HepG2 (cell line): ENCODE measurements at regions not wholly inside any gene's neighbourhood (a gene's known extent, or its start where the extent isn't known, plus 50 kb on each side); places are given as distances from the start of the nearest gene placed in this dataset.
A peak's percentile ranks its signal among the peaks of the same experiment; 100 is the strongest.

Experiments
- ATAC-seq: fragments of 200-7000 bp; cut with Tn5 transposase; 3 replicates; pipeline ENCODE4 v1.9.1; 2020; ENCODE audit warnings: mild to moderate bottlenecking, moderate library complexity
- BruUV-seq: library from RNA; stranded (reverse); fragments of 400-500 nt; replicated peaks from 2 replicates; lab custom pipeline; 2021; lab: Mats Ljungman, UMichigan
- CTCF ChIA-PET: fragments of 300-600 bp; formaldehyde crosslinking; extraction: SDS; loops from one replicate; lab custom pipeline; 2021; ENCODE audit warnings: low total read pairs, inconsistent platforms, low intra/inter-chr PET ratio; lab: Yijun Ruan, JAX
- POLR2A ChIA-PET: fragments of 350-600 bp; sonication (Branson Sonifier 250); formaldehyde crosslinking; loops from one replicate; lab custom pipeline; 2020; ENCODE audit warnings: antibody characterized with exemption, inconsistent platforms; lab: Yijun Ruan, JAX
- DNase-seq: peaks from one replicate; pipeline ENCODE4 v3.0.0-alpha.2; 2015; ENCODE audit warnings: low spot score
- FAIRE-seq: peaks from 3 replicates; lab custom pipeline; 2011; peaks lifted over from hg19 to GRCh38; lab: Jason Lieb, UNC
- H2AFZ ChIP-seq: one replicate; pipeline ENCODE4 v1.6.1; 2011; ENCODE audit warnings: low read length, inconsistent platforms
- H3K27ac ChIP-seq: fragments of 300-600 bp; 3 replicates; pipeline ENCODE4 v1.8.0; 2011; ENCODE audit warnings: mixed run types, mild to moderate bottlenecking, mixed read lengths, low read length, inconsistent platforms; ENCODE audit not compliant: insufficient read depth; ENCODE audit errors: extremely low read length
- H3K27me3 ChIP-seq, 2 experiments: fragments of 200-600 bp in 1 of 2; 2 replicates in 1 of 2; 3 replicates in 1 of 2; pipeline versions ENCODE4 v1.6.0 to v1.8.0; 2011; ENCODE audit warnings: low read length in 2 of 2, mild to moderate bottlenecking in 2 of 2, moderate library complexity in 2 of 2, inconsistent platforms in 1 of 2; ENCODE audit not compliant: insufficient read depth in 2 of 2, control insufficient read depth in 1 of 2
- H3K36me3 ChIP-seq, 2 experiments: fragments of 200-600 bp in 1 of 2; replicated peaks in 1 of 2; 2 replicates in 1 of 2; 3 replicates in 1 of 2; pipeline versions ENCODE4 v1.5.1 to v1.8.0; 2011; ENCODE audit warnings: low read length in 2 of 2, inconsistent platforms in 1 of 2; ENCODE audit not compliant: insufficient read depth in 2 of 2, control insufficient read depth in 1 of 2
- H3K4me1 ChIP-seq: 2 replicates; pipeline ENCODE4 v1.5.1; 2012; ENCODE audit warnings: low read length, inconsistent platforms; ENCODE audit not compliant: insufficient read depth
- H3K4me2 ChIP-seq: 2 replicates; pipeline ENCODE4 v1.6.0; 2011; ENCODE audit warnings: low read depth, low read length, inconsistent platforms
- H3K4me3 ChIP-seq, 3 experiments: fragments of 200-600 bp in 1 of 3; sonication (generic), shearing (Covaris generic) in 1 of 3; replicated peaks in 1 of 3; 2 replicates each; pipeline ENCODE4 v1.5.1; 2011 to 2016; ENCODE audit warnings: low read length in 3 of 3, inconsistent platforms in 2 of 3, low read depth in 2 of 3, mild to moderate bottlenecking in 2 of 3, control low read depth in 1 of 3, mixed read lengths in 1 of 3; ENCODE audit not compliant: insufficient read depth in 1 of 3
- H3K79me2 ChIP-seq: one replicate; pipeline ENCODE4 v1.6.1; 2011; ENCODE audit warnings: low read length, inconsistent platforms; ENCODE audit not compliant: insufficient read depth
- H3K9ac ChIP-seq: 2 replicates; pipeline ENCODE4 v1.6.0; 2011; ENCODE audit warnings: mild to moderate bottlenecking, low read depth, low read length, inconsistent platforms; ENCODE audit not compliant: insufficient read depth
- H3K9me3 ChIP-seq: 2 replicates; pipeline ENCODE4 v1.5.1; 2012; ENCODE audit warnings: mild to moderate bottlenecking, low read length
- H4K20me1 ChIP-seq: 2 replicates; pipeline ENCODE4 v1.6.0; 2011; ENCODE audit warnings: inconsistent platforms, mild to moderate bottlenecking, low read length, moderate library complexity; ENCODE audit not compliant: insufficient read depth
- CREB3 ChIP-seq: sonication (generic); formaldehyde crosslinking; IDR thresholded peaks from 2 replicates; pipeline ENCODE4 v1.5.0; 2020; ENCODE audit warnings: missing genetic modification reagents
- ISX ChIP-seq: sonication (generic); formaldehyde crosslinking; conservative IDR thresholded peaks from 2 replicates; pipeline ENCODE4 v1.5.0; 2020; ENCODE audit warnings: missing genetic modification reagents
- KAT7 ChIP-seq: IDR thresholded peaks from 2 replicates; pipeline ENCODE4 v1.6.1; 2018; ENCODE audit warnings: borderline replicate concordance, missing compliant biosample characterization
- KDM4B ChIP-seq: sonication (generic); formaldehyde crosslinking; IDR thresholded peaks from 2 replicates; pipeline ENCODE4 v1.4.0; 2020; ENCODE audit warnings: missing genetic modification reagents
- MAFF ChIP-seq: IDR thresholded peaks from 2 replicates; pipeline ENCODE4 v1.6.1; 2011; ENCODE audit warnings: low read depth, low read length, improper control_type of control experiment
- MAFK ChIP-seq, 2 experiments: IDR thresholded peaks in 1 of 2; conservative IDR thresholded peaks in 1 of 2; 2 replicates each; pipeline ENCODE4 v1.6.1; 2011; ENCODE audit warnings: improper control_type of control experiment in 2 of 2, low read length in 2 of 2
- MLLT10 ChIP-seq: sonication (generic); formaldehyde crosslinking; IDR thresholded peaks from 2 replicates; pipeline ENCODE4 v1.4.0; 2020; ENCODE audit warnings: missing genetic modification reagents
- NFRKB ChIP-seq: fragments of 450-650 bp; IDR thresholded peaks from 2 replicates; pipeline ENCODE4 v1.6.1; 2017
- SNAI1 ChIP-seq: sonication (generic); formaldehyde crosslinking; IDR thresholded peaks from 2 replicates; pipeline ENCODE4 v1.5.0; 2020; ENCODE audit warnings: mild to moderate bottlenecking, missing genetic modification reagents, borderline replicate concordance
- TFAP4 ChIP-seq: sonication (generic); IDR thresholded peaks from 2 replicates; pipeline ENCODE4 v1.6.1; 2016; ENCODE audit warnings: low read depth, borderline replicate concordance
- ZEB1 ChIP-seq: IDR thresholded peaks from 2 replicates; pipeline ENCODE4 v1.6.1; 2012; ENCODE audit warnings: mild to moderate bottlenecking, low read depth, inconsistent platforms; ENCODE audit not compliant: insufficient replicate concordance
- ZIK1 ChIP-seq: sonication (generic); formaldehyde crosslinking; IDR thresholded peaks from 2 replicates; pipeline ENCODE4 v1.5.0; 2020; ENCODE audit warnings: mild to moderate bottlenecking, low read depth, missing genetic modification reagents, borderline replicate concordance
- ZNF12 ChIP-seq: sonication (generic); formaldehyde crosslinking; IDR thresholded peaks from 2 replicates; pipeline ENCODE4 v1.5.0; 2020; ENCODE audit warnings: missing genetic modification reagents
- ZNF354B ChIP-seq: sonication (generic); formaldehyde crosslinking; IDR thresholded peaks from 2 replicates; pipeline ENCODE4 v1.8.0; 2022; ENCODE audit warnings: mild to moderate bottlenecking, missing genetic modification reagents
- ZNF7 ChIP-seq: IDR thresholded peaks from 2 replicates; pipeline ENCODE4 v1.6.1; 2016; ENCODE audit warnings: missing biosample characterization, missing genetic modification reagents
- WGBS: methylation state at CpG from one replicate; pipeline ENCODE4 v1.1.6; 2017; ENCODE audit warnings: low lambda C conversion rate; 5-methylcytosine and 5-hydroxymethylcytosine counted together
- in situ Hi-C: cut with HindIII; loops from 2 replicates; pipeline ENCODE4 v1.10.0; 2017; ENCODE audit warnings: low pct_unique_long_range_greater_than_20kb; ENCODE audit not compliant: extremely low pct_ligation_motif_present
- intact Hi-C: fragments of 100-400 bp; cut with micrococcal nuclease; formaldehyde crosslinking; loops from one replicate; pipeline ENCODE4 v1.10.0; 2022; ENCODE audit not compliant: unreplicated experiment

- Histone ChIP-seq H3K36me3 (no peaks in the 10 kb centered on the region), H2AFZ (no peak overlapping the region), H3K27me3 (no peaks in the 10 kb centered on the region), H4K20me1 (no peaks in the 10 kb centered on the region), H3K9ac (no peak overlapping the region), H3K4me1 (no peaks in the 10 kb centered on the region), H3K4me2 (no peak overlapping the region), H3K27ac (no peak overlapping the region), H3K9me3 (peaks cover 91% of the 10 kb centered on the region), H3K4me3 (no peak overlapping the region), H3K79me2 (no peaks in the 10 kb centered on the region)
- DNase-seq = no peak
- TF ChIP-seq MAFK (conservative IDR thresholded peaks at IDR 0.05 in 1 of 2, IDR thresholded peaks at IDR 0.05 in 1 of 2; ENCODE audit: low read length in 2 of 2) = peak; percentile 80 to 90
- no peak for TF ChIP-seq KAT7
- no peak for TF ChIP-seq MLLT10 (CRISPR knock-in tag)
- no peak for TF ChIP-seq ZNF354B (CRISPR knock-in tag)
- no peak for TF ChIP-seq NFRKB
- no peak for TF ChIP-seq ZNF12 (CRISPR knock-in tag)
- TF ChIP-seq ZEB1 = no peak
- TF ChIP-seq MAFF = peak; percentile 79
- no peak for TF ChIP-seq KDM4B
- WGBS = 0% methylated on average over 2 of the region's 2 CpGs
- in situ Hi-C loops (no loop called here), intact Hi-C loops (no loop called here)
- ChIA-PET POLR2A (no interaction called here), CTCF (no interaction called here)
- FAIRE-seq = no peak
- ATAC-seq = no peak
- BruUV-seq = no TSS peak
Observed at GRCh38 chr17:71192039-71192555, 928.7 kb upstream of the SOX9 start.

GRCh38 chr17:71192848-71193247, 928.0 kb upstream of the SOX9 start:
- peaks cover 92% of the 10 kb centered on the region for H3K9me3 ChIP-seq
- no TSS peak for BruUV-seq
- H4K20me1 ChIP-seq = no peaks in the 10 kb centered on the region
- no peaks in the 10 kb centered on the region for H3K27me3 ChIP-seq
- ATAC-seq (no peak), DNase-seq (no peak), FAIRE-seq (no peak)
- no peak overlapping the region for H3K4me2 ChIP-seq
- H3K36me3 ChIP-seq = no peaks in the 10 kb centered on the region
- no peak overlapping the region for H3K4me3 ChIP-seq
- POLR2A ChIA-PET = no interaction called here
- no peaks in the 10 kb centered on the region for H3K79me2 ChIP-seq
- intact Hi-C loops = no loop called here
- H3K9ac ChIP-seq = no peak overlapping the region
- WGBS = 2% methylated on average over 2 of the region's 2 CpGs
- CTCF ChIA-PET = no interaction called here
- no peak for TF ChIP-seq SNAI1 (CRISPR knock-in tag)
- no peak for TF ChIP-seq ZIK1 (CRISPR knock-in tag)
- TF ChIP-seq ISX (CRISPR knock-in tag) = no peak
- no peak for TF ChIP-seq TFAP4
- no peak for TF ChIP-seq CREB3 (CRISPR knock-in tag)
- TF ChIP-seq ZNF7 (CRISPR knock-in tag) = no peak
- H3K27ac ChIP-seq = no peak overlapping the region
- in situ Hi-C loops = no loop called here
- H2AFZ ChIP-seq = no peak overlapping the region
- H3K4me1 ChIP-seq = no peaks in the 10 kb centered on the region
